Transverse colon (tissue), 4 donors: ENCODE measurements at regions not wholly inside any gene's neighbourhood (a gene's known extent, or its start where the extent isn't known, plus 50 kb on each side); places are given as distances from the start of the nearest gene placed in this dataset.
"Not testable (repeated sequence)": the region's sequence is repeated elsewhere in the genome, so short reads cannot be mapped to it uniquely, and the experiment has no call there.

Source experiments
- DNase-seq: peaks from one replicate; pipeline ENCODE4 v3.0.0-alpha.2; 2019
- H3K27ac ChIP-seq, 4 donors: fragments of 200-600 bp; sonication (generic); 2 replicates each; pipeline ENCODE4 v1.5.1; 2016 to 2018; ENCODE audit warnings: inconsistent platforms in 4 of 4
- H3K27me3 ChIP-seq: fragments of 200-600 bp; sonication (generic); 2 replicates; pipeline ENCODE4 v1.5.1; 2017; ENCODE audit warnings: inconsistent platforms
- H3K36me3 ChIP-seq, 4 donors: fragments of 200-600 bp; sonication (generic); 2 replicates each; pipeline ENCODE4 v1.5.1; 2017 to 2019; ENCODE audit warnings: inconsistent platforms in 4 of 4
- H3K4me1 ChIP-seq, 4 donors: fragments of 200-600 bp; sonication (generic); 2 replicates each; pipeline ENCODE4 v1.5.1; 2017 to 2020; ENCODE audit warnings: inconsistent platforms in 4 of 4
- H3K4me3 ChIP-seq, 4 donors: fragments of 200-600 bp; sonication (generic); 1 replicate in 1 of 4; 2 replicates in 3 of 4; pipeline versions ENCODE4 v1.5.1 to v1.6.1; 2017 to 2019; ENCODE audit warnings: inconsistent platforms in 4 of 4
- H3K9me3 ChIP-seq, 2 donors: fragments of 200-600 bp; sonication (generic); 2 replicates each; pipeline ENCODE4 v1.5.1; 2017 to 2019; ENCODE audit warnings: inconsistent platforms in 2 of 2
- EP300 ChIP-seq: sonication (generic); formaldehyde crosslinking; IDR thresholded peaks from one replicate; pipeline ENCODE4 v1.6.1; 2017; ENCODE audit warnings: antibody characterized with exemption, low read depth
- POLR2A ChIP-seq: fragments of 450-650 bp; IDR thresholded peaks from one replicate; pipeline ENCODE4 v1.6.1; 2016; ENCODE audit warnings: antibody characterized with exemption, mild to moderate bottlenecking, moderate library complexity
- POLR2AphosphoS5 ChIP-seq, 3 donors: sonication (generic); formaldehyde crosslinking; IDR thresholded peaks; one replicate each; pipeline ENCODE4 v1.6.1; 2016; ENCODE audit warnings: antibody characterized with exemption in 3 of 3
- WGBS, 2 donors: methylation state at CpG; one replicate each; pipeline ENCODE4 v1.1.5; 2018; ENCODE audit warnings: low coverage in 1 of 2; 5-methylcytosine and 5-hydroxymethylcytosine counted together
- in situ Hi-C, 4 donors: fragments of 200-750 bp; cut with MboI; loops; one replicate each; pipeline versions ENCODE4 v1.15.0 to v1.15.1; 2017; ENCODE audit warnings: low sequenced_read_pairs in 3 of 4, low pct_ligation_motif_present in 1 of 4, low pct_unique_long_range_greater_than_20kb in 1 of 4
- intact Hi-C: fragments of 100-400 bp; cut with DNase I; formaldehyde crosslinking; loops from one replicate; pipeline ENCODE4 v1.15.1; 2023; ENCODE audit warnings: low total_unique reads
- TF ChIP-seq, protein P1 (sequence below), 5 experiments: fragments of 200-600 bp in 3 of 5; fragments of 450-650 bp in 2 of 5; sonication (generic) in 3 of 5; IDR thresholded peaks; 1 replicate in 2 of 5; 2 replicates in 3 of 5; pipeline ENCODE4 v1.5.1; 2016 to 2017; ENCODE audit warnings: antibody characterized with exemption in 5 of 5, inconsistent platforms in 3 of 5, mild to moderate bottlenecking in 2 of 5, moderate library complexity in 1 of 5

GRCh38 chr2:83899271-83899670 lies 559.8 kb downstream of the SUCLG1 start:
- H3K4me1 ChIP-seq: no peaks in the 10 kb centered on the region
- no peaks in the 10 kb centered on the region for H3K9me3 ChIP-seq
- in situ Hi-C loops: no loop called here
- no peak overlapping the region for H3K4me3 ChIP-seq
- TF ChIP-seq EP300 (no peak), POLR2A (no peak), POLR2AphosphoS5 (IDR thresholded peaks at IDR 0.05) (no peak)
- TF ChIP-seq, protein P1, sequence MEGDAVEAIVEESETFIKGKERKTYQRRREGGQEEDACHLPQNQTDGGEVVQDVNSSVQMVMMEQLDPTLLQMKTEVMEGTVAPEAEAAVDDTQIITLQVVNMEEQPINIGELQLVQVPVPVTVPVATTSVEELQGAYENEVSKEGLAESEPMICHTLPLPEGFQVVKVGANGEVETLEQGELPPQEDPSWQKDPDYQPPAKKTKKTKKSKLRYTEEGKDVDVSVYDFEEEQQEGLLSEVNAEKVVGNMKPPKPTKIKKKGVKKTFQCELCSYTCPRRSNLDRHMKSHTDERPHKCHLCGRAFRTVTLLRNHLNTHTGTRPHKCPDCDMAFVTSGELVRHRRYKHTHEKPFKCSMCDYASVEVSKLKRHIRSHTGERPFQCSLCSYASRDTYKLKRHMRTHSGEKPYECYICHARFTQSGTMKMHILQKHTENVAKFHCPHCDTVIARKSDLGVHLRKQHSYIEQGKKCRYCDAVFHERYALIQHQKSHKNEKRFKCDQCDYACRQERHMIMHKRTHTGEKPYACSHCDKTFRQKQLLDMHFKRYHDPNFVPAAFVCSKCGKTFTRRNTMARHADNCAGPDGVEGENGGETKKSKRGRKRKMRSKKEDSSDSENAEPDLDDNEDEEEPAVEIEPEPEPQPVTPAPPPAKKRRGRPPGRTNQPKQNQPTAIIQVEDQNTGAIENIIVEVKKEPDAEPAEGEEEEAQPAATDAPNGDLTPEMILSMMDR (IDR thresholded peaks at IDR 0.05): no peak
- intact Hi-C loops: no loop called here
- 80 to 89% methylated on average over 1 of the region's 1 CpG for WGBS, 2 donors
- no peaks in the 10 kb centered on the region for H3K27me3 ChIP-seq
- no peaks in the 10 kb centered on the region for H3K36me3 ChIP-seq
- H3K27ac ChIP-seq: no peak overlapping the region
- no peak for DNase-seq

GRCh38 chr2:83894976-83895375 lies 564.1 kb downstream of the SUCLG1 start:
- no peak for DNase-seq
- Histone ChIP-seq H3K27me3 (no peaks in the 10 kb centered on the region), H3K27ac (no peak overlapping the region), H3K36me3 (no peaks in the 10 kb centered on the region), H3K4me3 (no peak overlapping the region), H3K4me1 (no peaks in the 10 kb centered on the region), H3K9me3 (no peaks in the 10 kb centered on the region)
- intact Hi-C loops: no loop called here
- in situ Hi-C loops: no loop called here
- no peak for TF ChIP-seq POLR2AphosphoS5 (IDR thresholded peaks at IDR 0.05)
- TF ChIP-seq, protein P1 (IDR thresholded peaks at IDR 0.05): no peak
- TF ChIP-seq EP300: no peak
- no peak for TF ChIP-seq POLR2A
- WGBS, 2 donors: 85 to 100% methylated on average over 3 of the region's 3 CpGs

DNA sequence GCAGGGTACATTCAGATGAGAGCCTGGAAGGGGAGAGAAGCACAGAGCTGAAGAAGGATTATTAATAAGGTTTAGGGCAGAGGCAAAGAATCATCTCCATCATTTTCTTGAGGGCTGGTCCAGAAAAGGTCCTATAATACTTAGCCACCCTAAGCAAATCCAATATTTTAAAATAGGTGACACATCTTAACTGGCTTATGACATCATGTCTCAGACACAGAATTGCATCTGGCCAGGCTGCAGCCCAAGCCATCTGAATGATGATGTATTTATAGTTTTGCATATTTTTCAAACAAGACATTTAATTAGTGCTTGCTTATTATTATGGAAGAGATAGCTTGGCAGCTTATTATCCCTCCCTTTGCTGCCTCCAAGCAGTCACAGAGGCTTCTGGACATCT lies 571.3 kb downstream of the SUCLG1 start:
- H3K27me3 ChIP-seq: no peaks in the 10 kb centered on the region
- in situ Hi-C loops: no loop called here
- intact Hi-C loops: no loop called here
- no peaks in the 10 kb centered on the region for H3K36me3 ChIP-seq
- no peaks in the 10 kb centered on the region for H3K4me1 ChIP-seq
- no peak for DNase-seq
- no peaks in the 10 kb centered on the region for H3K9me3 ChIP-seq
- H3K4me3 ChIP-seq: no peak overlapping the region
- H3K27ac ChIP-seq: no peak overlapping the region
- no peak for TF ChIP-seq POLR2AphosphoS5 (IDR thresholded peaks at IDR 0.05)
- TF ChIP-seq EP300: no peak
- no peak for TF ChIP-seq POLR2A
- TF ChIP-seq, protein P1 (IDR thresholded peaks at IDR 0.05): no peak

GRCh38 chr2:83879127-83879526 lies 580.0 kb downstream of the SUCLG1 start:
- intact Hi-C loops (no loop called here), in situ Hi-C loops (no loop called here)
- DNase-seq: no peak
- TF ChIP-seq POLR2A (no peak), EP300 (no peak), POLR2AphosphoS5 (IDR thresholded peaks at IDR 0.05) (no peak)
- TF ChIP-seq, protein P1 (IDR thresholded peaks at IDR 0.05): no peak
- Histone ChIP-seq H3K9me3 (no peaks in the 10 kb centered on the region), H3K36me3 (no peaks in the 10 kb centered on the region), H3K27ac (no peak overlapping the region), H3K4me3 (no peak overlapping the region), H3K27me3 (no peaks in the 10 kb centered on the region), H3K4me1 (no peaks in the 10 kb centered on the region)
- 94 to 97% methylated on average over 16 to 20 of the region's 20 CpGs for WGBS, 2 donors

DNA sequence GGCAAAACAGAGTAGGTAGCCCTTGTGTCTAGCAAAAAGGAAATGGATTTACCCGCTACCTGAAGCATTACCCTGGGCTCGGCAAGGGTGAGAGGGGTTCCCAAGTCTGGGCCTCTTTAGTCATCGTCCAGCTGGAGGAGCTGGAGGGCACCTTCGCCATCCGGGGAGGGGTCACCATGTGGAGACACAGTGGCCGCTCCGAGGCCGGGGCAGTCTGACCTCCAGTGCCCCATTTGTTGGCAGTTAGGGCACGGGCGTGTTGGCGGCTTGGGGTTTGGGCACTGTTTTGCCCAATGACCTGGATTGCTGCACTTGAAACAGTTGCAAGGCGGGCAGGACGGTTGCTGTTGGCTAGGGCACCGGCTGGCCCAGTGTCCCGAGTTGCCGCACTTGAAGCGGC lies 581.8 kb downstream of the SUCLG1 start:
- in situ Hi-C loops, H3K4me3 ChIP-seq, H3K27ac ChIP-seq, intact Hi-C loops, DNase-seq, H3K9me3 ChIP-seq, H3K4me1 ChIP-seq, H3K27me3 ChIP-seq, H3K36me3 ChIP-seq: not testable (repeated sequence)
- WGBS, 2 donors: 94% methylated on average over 17 of the region's 17 CpGs; no CpG with 5 or more reads in 1 of the 2 donors
